Activated naive CD4-positive, alpha-beta T cell treated with anti-CD3 and anti-CD28 coated beads for 36 hours (primary cell): ENCODE measurements at regions not wholly inside any gene's neighbourhood (a gene's known extent, or its start where the extent isn't known, plus 50 kb on each side); places are given as distances from the start of the nearest gene placed in this dataset.

Experiments
- CTCF ChIA-PET: fragments of 350-600 bp; sonication (Branson Sonifier 250); formaldehyde crosslinking; loops from one replicate; lab custom pipeline; 2021; ENCODE audit warnings: antibody characterized with exemption; lab: Charles Lee
- DNase-seq: peaks from one replicate; pipeline ENCODE4 v3.0.0-alpha.2; 2020
- H3K27ac Mint-ChIP-seq: one replicate; pipeline ENCODE4 v1.8.0; 2021; ENCODE audit warnings: mild to moderate bottlenecking, mixed read lengths
- H3K27me3 Mint-ChIP-seq: one replicate; pipeline ENCODE4 v1.8.0; 2021; ENCODE audit warnings: low read depth, mixed read lengths
- H3K36me3 Mint-ChIP-seq: one replicate; pipeline ENCODE4 v1.8.0; 2021; ENCODE audit warnings: low read depth, mixed read lengths
- H3K4me1 Mint-ChIP-seq: one replicate; pipeline ENCODE4 v1.8.0; 2021; ENCODE audit warnings: low read depth, mixed read lengths
- H3K4me3 Mint-ChIP-seq: one replicate; pipeline ENCODE4 v1.8.0; 2021; ENCODE audit warnings: mild to moderate bottlenecking, moderate library complexity, mixed read lengths
- H3K9me3 Mint-ChIP-seq: one replicate; pipeline ENCODE4 v1.8.0; 2021; ENCODE audit warnings: mixed read lengths
- intact Hi-C: fragments of 100-400 bp; cut with micrococcal nuclease; formaldehyde crosslinking; loops from one replicate; pipeline ENCODE4 v1.15.1; 2023

- Mint-ChIP-seq H3K9me3 (peaks cover 3% of the 10 kb centered on the region), H3K36me3 (no peaks in the 10 kb centered on the region), H3K27me3 (no peaks in the 10 kb centered on the region), H3K4me3 (no peak overlapping the region), H3K27ac (no peak overlapping the region), H3K4me1 (no peaks in the 10 kb centered on the region)
- CTCF ChIA-PET, result no interaction called here
- intact Hi-C loops, result no loop called here
- DNase-seq, result no peak
Measured at GRCh38 chr2:4122726-4123125, 419.4 kb downstream of the DCDC2C start.

GRCh38 chr2:4130651-4131050 lies 427.3 kb downstream of the DCDC2C start:
- H3K27ac Mint-ChIP-seq, result no peak overlapping the region
- H3K9me3 Mint-ChIP-seq, result peaks cover 23% of the 10 kb centered on the region
- no peaks in the 10 kb centered on the region for H3K36me3 Mint-ChIP-seq
- H3K4me3 Mint-ChIP-seq, result no peak overlapping the region
- no peak for DNase-seq
- no peaks in the 10 kb centered on the region for H3K4me1 Mint-ChIP-seq
- intact Hi-C loops, result no loop called here
- H3K27me3 Mint-ChIP-seq, result no peaks in the 10 kb centered on the region
- CTCF ChIA-PET, result no interaction called here

- H3K4me1 Mint-ChIP-seq, result no peaks in the 10 kb centered on the region
- H3K27me3 Mint-ChIP-seq, result no peaks in the 10 kb centered on the region
- H3K36me3 Mint-ChIP-seq, result no peaks in the 10 kb centered on the region
- CTCF ChIA-PET, result interaction anchor here (0.5 kb wide), 1 partner anchor 176 kb away, joined by 3 read pairs; no protein-coding TSS in a partner anchor
- intact Hi-C loops, result no loop called here
- no peak for DNase-seq
- H3K4me3 Mint-ChIP-seq, result no peak overlapping the region
- H3K27ac Mint-ChIP-seq, result no peak overlapping the region
- H3K9me3 Mint-ChIP-seq, result peaks cover 22% of the 10 kb centered on the region
Measured at GRCh38 chr2:4134551-4135550, 431.5 kb downstream of the DCDC2C start.

- CTCF ChIA-PET, result no interaction called here
- no peaks in the 10 kb centered on the region for H3K27me3 Mint-ChIP-seq
- H3K4me3 Mint-ChIP-seq, result no peak overlapping the region
- H3K36me3 Mint-ChIP-seq, result no peaks in the 10 kb centered on the region
- H3K4me1 Mint-ChIP-seq, result no peaks in the 10 kb centered on the region
- intact Hi-C loops, result no loop called here
- peaks cover 17% of the 10 kb centered on the region for H3K9me3 Mint-ChIP-seq
- H3K27ac Mint-ChIP-seq, result no peak overlapping the region
- DNase-seq, result no peak
Measured at GRCh38 chr2:4135765-4136164, 432.4 kb downstream of the DCDC2C start.

- Mint-ChIP-seq H3K36me3 (no peaks in the 10 kb centered on the region), H3K27me3 (no peaks in the 10 kb centered on the region), H3K4me3 (no peak overlapping the region), H3K27ac (no peak overlapping the region), H3K9me3 (peaks cover 4% of the 10 kb centered on the region), H3K4me1 (no peaks in the 10 kb centered on the region)
- DNase-seq, result no peak
- CTCF ChIA-PET, result no interaction called here
- intact Hi-C loops, result no loop called here
Measured at GRCh38 chr2:4139316-4139715, 435.9 kb downstream of the DCDC2C start.

GRCh38 chr2:4139731-4140130 lies 436.4 kb downstream of the DCDC2C start:
- Mint-ChIP-seq H3K27ac (no peak overlapping the region), H3K27me3 (no peaks in the 10 kb centered on the region), H3K4me3 (no peak overlapping the region), H3K36me3 (no peaks in the 10 kb centered on the region), H3K4me1 (no peaks in the 10 kb centered on the region), H3K9me3 (peaks cover 6% of the 10 kb centered on the region)
- intact Hi-C loops, result no loop called here
- CTCF ChIA-PET, result no interaction called here
- no peak for DNase-seq

GRCh38 chr2:4140281-4140970 lies 437.1 kb downstream of the DCDC2C start:
- Mint-ChIP-seq H3K9me3 (peaks cover 6% of the 10 kb centered on the region), H3K36me3 (no peaks in the 10 kb centered on the region), H3K4me1 (no peaks in the 10 kb centered on the region), H3K27ac (no peak overlapping the region), H3K4me3 (no peak overlapping the region), H3K27me3 (no peaks in the 10 kb centered on the region)
- no peak for DNase-seq
- CTCF ChIA-PET, result interaction anchor here (0.6 kb wide), 1 partner anchor 1238 kb away, joined by 3 read pairs; no protein-coding TSS in a partner anchor
- intact Hi-C loops, result no loop called here

- Mint-ChIP-seq H3K27ac (no peak overlapping the region), H3K36me3 (no peaks in the 10 kb centered on the region), H3K4me3 (no peak overlapping the region), H3K4me1 (no peaks in the 10 kb centered on the region), H3K9me3 (peaks cover 6% of the 10 kb centered on the region), H3K27me3 (no peaks in the 10 kb centered on the region)
- DNase-seq, result no peak
- CTCF ChIA-PET, result no interaction called here
- intact Hi-C loops, result no loop called here
Measured at GRCh38 chr2:4144731-4145130, 441.4 kb downstream of the DCDC2C start.

- intact Hi-C loops, result no loop called here
- Mint-ChIP-seq H3K4me1 (no peaks in the 10 kb centered on the region), H3K27me3 (no peaks in the 10 kb centered on the region), H3K27ac (no peak overlapping the region), H3K36me3 (no peaks in the 10 kb centered on the region), H3K9me3 (peaks cover 3% of the 10 kb centered on the region), H3K4me3 (no peak overlapping the region)
- CTCF ChIA-PET, result no interaction called here
- no peak for DNase-seq
Measured at GRCh38 chr2:4151521-4151920, 448.1 kb downstream of the DCDC2C start.

- H3K27ac Mint-ChIP-seq, result no peak overlapping the region
- peaks cover 2% of the 10 kb centered on the region for H3K27me3 Mint-ChIP-seq
- intact Hi-C loops, result no loop called here
- no peaks in the 10 kb centered on the region for H3K4me1 Mint-ChIP-seq
- CTCF ChIA-PET, result no interaction called here
- H3K9me3 Mint-ChIP-seq, result peaks cover 3% of the 10 kb centered on the region
- no peak overlapping the region for H3K4me3 Mint-ChIP-seq
- no peak for DNase-seq
- no peaks in the 10 kb centered on the region for H3K36me3 Mint-ChIP-seq
Measured at GRCh38 chr2:4152051-4152450, 448.7 kb downstream of the DCDC2C start.

GRCh38 chr2:4168834-4169233 lies 465.5 kb downstream of the DCDC2C start:
- DNase-seq, result no peak
- Mint-ChIP-seq H3K4me3 (no peak overlapping the region), H3K27ac (no peak overlapping the region), H3K9me3 (peaks cover 32% of the 10 kb centered on the region), H3K36me3 (no peaks in the 10 kb centered on the region), H3K4me1 (no peaks in the 10 kb centered on the region), H3K27me3 (no peaks in the 10 kb centered on the region)
- CTCF ChIA-PET, result no interaction called here
- intact Hi-C loops, result no loop called here

- H3K9me3 Mint-ChIP-seq, result peaks cover 42% of the 10 kb centered on the region
- no peaks in the 10 kb centered on the region for H3K27me3 Mint-ChIP-seq
- CTCF ChIA-PET, result no interaction called here
- H3K36me3 Mint-ChIP-seq, result no peaks in the 10 kb centered on the region
- no peak overlapping the region for H3K4me3 Mint-ChIP-seq
- no peaks in the 10 kb centered on the region for H3K4me1 Mint-ChIP-seq
- DNase-seq, result no peak
- intact Hi-C loops, result no loop called here
- no peak overlapping the region for H3K27ac Mint-ChIP-seq
Measured at GRCh38 chr2:4174796-4175195, 471.4 kb downstream of the DCDC2C start.
